Colonic mucosa (tissue), 4 donors: ENCODE measurements at regions not wholly inside any gene's neighbourhood (a gene's known extent, or its start where the extent isn't known, plus 50 kb on each side); places are given as distances from the start of the nearest gene placed in this dataset.

ENCODE experiments used
- DNase-seq: peaks from one replicate; pipeline ENCODE4 v3.0.0-alpha.2; 2020
- H3K27ac ChIP-seq: fragments of 200-600 bp; one replicate; pipeline ENCODE4 v1.8.0; 2021
- H3K27me3 ChIP-seq: fragments of 200-600 bp; one replicate; pipeline ENCODE4 v1.8.0; 2021
- H3K36me3 ChIP-seq: fragments of 200-600 bp; one replicate; pipeline ENCODE4 v1.8.0; 2021
- H3K4me1 ChIP-seq: fragments of 200-600 bp; one replicate; pipeline ENCODE4 v1.8.0; 2021; ENCODE audit warnings: mild to moderate bottlenecking
- H3K4me3 ChIP-seq: fragments of 200-600 bp; one replicate; pipeline ENCODE4 v1.8.0; 2021
- H3K9ac ChIP-seq, 2 donors: one replicate each; pipeline ENCODE4 v1.7.0; 2013; ENCODE audit warnings: control low read depth in 2 of 2, low read depth in 2 of 2, low read length in 2 of 2
- H3K9me3 ChIP-seq: fragments of 200-600 bp; one replicate; pipeline ENCODE4 v1.8.0; 2021
- intact Hi-C: fragments of 100-400 bp; cut with DNase I; formaldehyde crosslinking; loops from one replicate; pipeline ENCODE4 v1.14.1; 2022
- TF ChIP-seq, protein P1 (sequence below): fragments of 200-600 bp; IDR thresholded peaks from one replicate; pipeline ENCODE4 v1.8.0; 2022; ENCODE audit warnings: antibody characterized with exemption, mild to moderate bottlenecking
- donor health status: healthy.
- donor health status: DM: no; HTN: no; CAD: no.
- donor health status: DM: no; HTN: no; CAD: no.

DNA sequence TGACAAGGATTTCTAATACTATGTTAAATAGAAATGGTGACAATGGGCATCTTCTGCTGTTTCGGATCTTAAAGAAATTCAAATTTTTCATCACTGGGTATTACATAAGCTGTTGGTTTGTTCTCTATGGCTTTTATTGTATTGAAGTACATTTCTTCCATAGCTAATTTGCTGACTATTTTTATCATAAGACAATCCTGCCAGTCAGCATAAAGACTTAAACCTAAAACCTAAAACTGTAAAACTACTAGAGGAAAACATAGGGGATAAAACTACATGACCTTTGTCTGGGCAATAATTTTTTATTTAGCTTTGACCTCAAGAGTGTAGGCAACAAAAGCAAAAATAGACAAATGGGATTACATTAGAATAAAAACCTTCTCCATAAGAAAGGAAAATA is 1017.4 kb downstream of the SI start:
- Histone ChIP-seq H3K9me3 (no peaks in the 10 kb centered on the region), H3K4me1 (no peaks in the 10 kb centered on the region), H3K4me3 (no peak overlapping the region), H3K36me3 (no peaks in the 10 kb centered on the region), H3K9ac (no peak overlapping the region), H3K27ac (no peak overlapping the region), H3K27me3 (no peaks in the 10 kb centered on the region)
- no peak for DNase-seq
- intact Hi-C loops, result no loop called here
- TF ChIP-seq, protein P1, sequence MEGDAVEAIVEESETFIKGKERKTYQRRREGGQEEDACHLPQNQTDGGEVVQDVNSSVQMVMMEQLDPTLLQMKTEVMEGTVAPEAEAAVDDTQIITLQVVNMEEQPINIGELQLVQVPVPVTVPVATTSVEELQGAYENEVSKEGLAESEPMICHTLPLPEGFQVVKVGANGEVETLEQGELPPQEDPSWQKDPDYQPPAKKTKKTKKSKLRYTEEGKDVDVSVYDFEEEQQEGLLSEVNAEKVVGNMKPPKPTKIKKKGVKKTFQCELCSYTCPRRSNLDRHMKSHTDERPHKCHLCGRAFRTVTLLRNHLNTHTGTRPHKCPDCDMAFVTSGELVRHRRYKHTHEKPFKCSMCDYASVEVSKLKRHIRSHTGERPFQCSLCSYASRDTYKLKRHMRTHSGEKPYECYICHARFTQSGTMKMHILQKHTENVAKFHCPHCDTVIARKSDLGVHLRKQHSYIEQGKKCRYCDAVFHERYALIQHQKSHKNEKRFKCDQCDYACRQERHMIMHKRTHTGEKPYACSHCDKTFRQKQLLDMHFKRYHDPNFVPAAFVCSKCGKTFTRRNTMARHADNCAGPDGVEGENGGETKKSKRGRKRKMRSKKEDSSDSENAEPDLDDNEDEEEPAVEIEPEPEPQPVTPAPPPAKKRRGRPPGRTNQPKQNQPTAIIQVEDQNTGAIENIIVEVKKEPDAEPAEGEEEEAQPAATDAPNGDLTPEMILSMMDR, result no peak

- Histone ChIP-seq H3K9ac (no peak overlapping the region), H3K36me3 (no peaks in the 10 kb centered on the region), H3K27me3 (no peaks in the 10 kb centered on the region), H3K27ac (no peak overlapping the region), H3K4me1 (no peaks in the 10 kb centered on the region), H3K4me3 (no peak overlapping the region), H3K9me3 (no peaks in the 10 kb centered on the region)
- TF ChIP-seq, protein P1, result no peak
- no peak for DNase-seq
- intact Hi-C loops, result no loop called here
These were observed 1028.4 kb downstream of the SI start for GRCh38 chr3:164049847-164050246.

- intact Hi-C loops, result no loop called here
- H3K4me1 ChIP-seq, result no peaks in the 10 kb centered on the region
- TF ChIP-seq, protein P1, result no peak
- no peaks in the 10 kb centered on the region for H3K9me3 ChIP-seq
- no peak overlapping the region for H3K4me3 ChIP-seq
- H3K9ac ChIP-seq, result no peak overlapping the region
- H3K27ac ChIP-seq, result no peak overlapping the region
- H3K27me3 ChIP-seq, result no peaks in the 10 kb centered on the region
- no peaks in the 10 kb centered on the region for H3K36me3 ChIP-seq
- DNase-seq, result no peak
These were observed 1029.8 kb downstream of the SI start for GRCh38 chr3:164048451-164048850.

DNA sequence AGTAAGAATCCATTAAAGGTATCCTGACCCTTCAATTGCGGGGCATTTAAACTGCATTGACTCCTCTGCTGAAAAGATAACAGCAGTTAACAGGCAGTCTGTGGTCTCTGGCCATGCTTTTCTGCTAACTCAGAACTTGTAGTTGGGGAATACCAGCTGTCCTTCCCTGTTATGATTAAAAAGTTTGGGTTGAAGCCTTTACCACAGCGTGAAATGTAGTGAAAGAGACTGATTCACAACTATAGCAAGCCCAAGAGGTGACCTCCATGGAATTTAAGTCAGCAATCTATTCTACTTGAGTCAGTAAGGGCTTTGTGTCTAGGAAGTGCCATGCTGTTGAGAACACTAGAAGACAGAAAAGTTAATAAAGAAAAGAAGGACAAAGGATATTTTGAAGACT is 1037.3 kb downstream of the SI start:
- TF ChIP-seq, protein P1, result no peak
- no peak for DNase-seq

DNA sequence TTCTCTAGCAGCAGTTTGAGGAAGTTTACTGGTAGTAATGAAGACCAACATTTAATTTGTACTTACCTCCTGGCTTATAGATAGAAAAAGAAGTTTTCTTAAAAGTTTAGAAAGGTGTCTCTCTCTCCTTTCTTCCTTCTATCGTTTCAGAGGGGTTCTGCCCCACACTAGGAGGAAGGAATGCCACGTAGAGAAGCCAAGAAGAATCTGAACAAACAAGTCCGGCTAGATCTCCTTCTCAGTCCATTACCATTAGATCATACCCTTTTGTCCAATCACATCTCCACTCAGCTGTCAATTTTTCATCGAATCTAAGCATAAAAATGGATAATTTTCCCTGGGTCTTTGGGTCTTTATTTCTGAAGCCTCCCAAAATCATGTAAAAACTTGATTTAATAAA is 1048.1 kb downstream of the SI start:
- DNase-seq, result no peak
- TF ChIP-seq, protein P1, result no peak
- intact Hi-C loops, result no loop called here
- Histone ChIP-seq H3K4me1 (no peaks in the 10 kb centered on the region), H3K36me3 (no peaks in the 10 kb centered on the region), H3K9me3 (no peaks in the 10 kb centered on the region), H3K4me3 (no peak overlapping the region), H3K9ac (no peak overlapping the region), H3K27ac (no peak overlapping the region), H3K27me3 (no peaks in the 10 kb centered on the region)

More for the DNA sequence above, 1037.3 kb downstream of the SI start:
- H3K9me3 ChIP-seq, result no peaks in the 10 kb centered on the region
- H3K36me3 ChIP-seq, result no peaks in the 10 kb centered on the region
- H3K4me1 ChIP-seq, result no peaks in the 10 kb centered on the region
- intact Hi-C loops, result no loop called here
- no peak overlapping the region for H3K27ac ChIP-seq
- H3K27me3 ChIP-seq, result no peaks in the 10 kb centered on the region
- H3K9ac ChIP-seq, result no peak overlapping the region
- H3K4me3 ChIP-seq, result no peak overlapping the region

GRCh38 chr3:164024786-164025185 is 1053.5 kb downstream of the SI start:
- H3K9me3 ChIP-seq, result no peaks in the 10 kb centered on the region
- no peaks in the 10 kb centered on the region for H3K4me1 ChIP-seq
- no peak for DNase-seq
- no peaks in the 10 kb centered on the region for H3K27me3 ChIP-seq
- intact Hi-C loops, result no loop called here
- TF ChIP-seq, protein P1, result no peak
- H3K36me3 ChIP-seq, result no peaks in the 10 kb centered on the region
- H3K27ac ChIP-seq, result no peak overlapping the region
- H3K9ac ChIP-seq, result no peak overlapping the region
- no peak overlapping the region for H3K4me3 ChIP-seq
